ENCODE measurements at regions not wholly inside any gene's neighbourhood (a gene's known extent, or its start where the extent isn't known, plus 50 kb on each side); places are given as distances from the start of the nearest gene placed in this dataset.

- DNase-seq (ENCODE audit: low read depth), result peak; percentile 65
Observed at GRCh38 chr14:66070542-66071319, 415.4 kb upstream of the CCDC196 start.

- DNase-seq (ENCODE audit: low read depth), result no peak
Observed at GRCh38 chr14:66072190-66073084, 413.7 kb upstream of the CCDC196 start.

- DNase-seq (ENCODE audit: low read depth), result no peak
Observed at GRCh38 chr14:66074537-66074936, 411.6 kb upstream of the CCDC196 start.

- DNase-seq (ENCODE audit: low read depth), result no peak
Observed at GRCh38 chr14:66076176-66076575, 410.0 kb upstream of the CCDC196 start.

- no peak for DNase-seq (ENCODE audit: low read depth)
Observed at GRCh38 chr14:66078006-66078405, 408.2 kb upstream of the CCDC196 start.

- no peak for DNase-seq (ENCODE audit: low read depth)
Observed at GRCh38 chr14:66081594-66082376, 404.4 kb upstream of the CCDC196 start.

DNA sequence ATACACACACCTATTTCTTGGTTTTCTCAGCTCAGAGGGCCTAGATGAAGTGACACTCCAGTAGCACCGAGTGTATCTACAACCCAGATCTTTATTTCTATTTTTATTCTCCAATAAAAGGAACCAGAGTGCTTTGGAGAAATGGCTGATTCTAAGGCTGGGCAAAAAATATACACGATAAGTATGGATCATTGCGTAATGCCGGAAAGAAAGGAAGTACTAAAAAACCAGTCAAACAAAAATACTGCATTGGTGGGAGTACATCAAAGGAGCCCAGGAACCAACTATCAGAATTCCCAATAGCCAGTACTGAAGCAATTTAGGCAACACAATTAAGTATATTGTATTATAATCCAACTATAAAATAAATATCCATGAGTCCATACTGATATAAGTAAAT is 400.9 kb upstream of the CCDC196 start:
- DNase-seq (ENCODE audit: low read depth), result no peak

DNA sequence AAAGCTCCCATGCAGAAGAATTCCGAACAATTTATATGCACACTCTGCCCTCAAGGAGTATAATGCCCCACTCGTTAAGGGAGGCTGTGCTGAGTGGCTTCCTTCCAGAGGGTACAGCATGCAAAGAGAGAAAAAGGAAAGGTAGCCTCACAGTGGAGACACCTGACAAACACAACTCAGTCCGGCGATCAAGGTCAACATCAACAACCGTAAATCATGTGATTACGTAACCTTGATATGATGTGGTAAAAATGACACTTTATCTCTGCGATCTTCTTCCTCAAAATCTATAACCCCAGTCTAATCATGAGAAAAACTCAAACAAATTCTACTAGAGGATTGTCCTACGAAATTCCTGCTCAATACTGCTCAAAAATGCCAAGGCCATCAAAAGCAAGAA is 400.5 kb upstream of the CCDC196 start:
- DNase-seq (ENCODE audit: low read depth), result no peak

DNA sequence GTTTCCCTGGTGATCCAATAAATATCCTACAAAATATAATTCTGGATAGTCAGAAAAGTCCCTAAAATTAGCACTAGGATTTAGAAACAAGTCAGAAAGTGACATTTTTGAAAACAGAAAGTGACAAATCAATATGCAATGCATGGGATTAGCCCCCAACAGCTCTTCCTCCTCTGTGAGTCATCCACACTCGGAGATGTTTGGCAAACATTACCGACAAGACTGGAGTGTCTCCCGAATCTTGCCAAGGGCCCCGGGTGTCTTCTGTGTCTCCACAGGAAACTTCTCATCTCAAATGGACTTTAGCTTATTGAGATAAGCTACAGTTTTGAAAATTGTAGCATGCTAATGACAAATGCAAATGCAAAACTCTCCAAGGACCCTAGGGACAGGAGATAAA is 398.9 kb upstream of the CCDC196 start:
- no peak for DNase-seq (ENCODE audit: low read depth)

- no peak for DNase-seq (ENCODE audit: low read depth)
Observed at GRCh38 chr14:66088656-66089055, 397.5 kb upstream of the CCDC196 start.

GRCh38 chr14:66092206-66092605 is 394.0 kb upstream of the CCDC196 start:
- no peak for DNase-seq (ENCODE audit: low read depth)

DNA sequence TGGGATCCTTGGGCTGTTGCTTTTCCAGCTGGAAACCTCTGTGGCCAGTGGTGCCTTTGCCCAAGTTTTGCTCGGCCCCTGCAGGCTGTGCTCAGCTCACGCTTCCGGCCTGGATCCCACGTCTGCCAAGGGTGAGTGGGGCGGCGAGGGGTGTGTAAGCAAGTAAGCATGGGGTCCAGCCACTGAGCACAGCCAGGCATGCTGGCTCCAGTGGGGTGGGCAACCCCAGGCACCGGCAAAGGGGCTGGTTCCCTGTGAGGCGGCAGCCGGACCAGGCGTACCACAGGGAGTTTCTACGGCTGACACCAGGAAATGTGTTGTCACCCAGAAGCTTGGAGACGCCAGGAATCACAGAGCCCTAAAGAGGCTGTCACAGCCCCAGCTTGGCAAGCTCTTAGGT is 393.4 kb upstream of the CCDC196 start:
- no peak for DNase-seq (ENCODE audit: low read depth)

DNA sequence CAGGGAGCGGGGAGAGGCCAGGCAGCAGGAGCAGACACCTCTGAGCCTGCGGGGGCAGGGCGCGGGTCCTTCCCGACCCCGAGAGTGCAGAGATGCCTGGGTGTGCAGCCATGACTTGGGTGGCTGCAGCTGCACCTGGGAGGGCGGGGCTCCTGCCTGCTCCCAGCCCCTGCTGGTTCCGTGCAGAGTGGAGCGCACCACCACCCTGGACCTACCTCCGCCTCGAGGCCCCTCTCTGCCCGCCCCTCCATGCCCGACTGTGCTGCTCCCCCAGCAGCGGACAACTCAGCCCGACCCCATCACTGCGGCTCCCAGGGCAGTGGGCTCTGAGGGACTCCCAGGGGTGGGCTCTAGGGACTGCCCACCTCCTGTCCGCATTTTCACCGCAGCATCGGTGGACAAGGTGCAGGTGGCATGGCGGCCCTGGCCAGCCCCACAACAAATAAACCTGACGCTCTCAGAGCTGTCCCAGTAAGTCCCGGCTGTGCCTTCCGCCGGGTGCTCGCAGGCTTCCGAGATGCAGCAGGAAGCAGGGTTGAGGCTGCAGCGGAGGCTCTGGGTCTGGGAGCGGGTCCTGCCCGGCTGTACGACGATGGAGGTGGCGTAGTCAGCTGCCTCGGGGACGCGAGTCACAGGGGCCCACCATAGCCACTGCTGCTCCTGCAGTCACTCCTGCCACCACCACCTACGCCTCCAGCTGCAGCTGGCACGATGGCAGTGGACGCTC is 392.0 kb upstream of the CCDC196 start:
- no peak for DNase-seq (ENCODE audit: low read depth)

DNA sequence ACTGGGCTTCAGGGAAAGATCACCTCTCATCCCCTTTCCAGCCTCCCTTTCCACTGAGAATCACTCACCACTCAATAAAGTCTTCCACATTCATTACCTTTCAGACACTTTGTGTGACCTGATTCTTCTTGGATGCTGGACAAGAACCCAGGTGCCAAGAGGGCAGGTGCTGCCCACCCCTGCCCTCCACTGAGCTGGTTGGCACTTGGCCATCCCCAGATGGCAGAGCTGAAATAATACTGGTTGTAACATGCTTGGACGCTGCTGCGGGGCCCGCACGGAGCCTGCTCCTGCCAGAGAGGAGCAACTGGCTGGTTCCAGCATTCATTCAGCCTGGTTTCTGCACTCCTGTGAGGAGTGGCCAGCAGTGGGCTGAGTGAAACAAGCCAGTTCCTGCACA is 386.7 kb upstream of the CCDC196 start:
- DNase-seq (ENCODE audit: low read depth), result no peak

GRCh38 chr14:66099931-66100330 is 386.2 kb upstream of the CCDC196 start:
- no peak for DNase-seq (ENCODE audit: low read depth)

DNA sequence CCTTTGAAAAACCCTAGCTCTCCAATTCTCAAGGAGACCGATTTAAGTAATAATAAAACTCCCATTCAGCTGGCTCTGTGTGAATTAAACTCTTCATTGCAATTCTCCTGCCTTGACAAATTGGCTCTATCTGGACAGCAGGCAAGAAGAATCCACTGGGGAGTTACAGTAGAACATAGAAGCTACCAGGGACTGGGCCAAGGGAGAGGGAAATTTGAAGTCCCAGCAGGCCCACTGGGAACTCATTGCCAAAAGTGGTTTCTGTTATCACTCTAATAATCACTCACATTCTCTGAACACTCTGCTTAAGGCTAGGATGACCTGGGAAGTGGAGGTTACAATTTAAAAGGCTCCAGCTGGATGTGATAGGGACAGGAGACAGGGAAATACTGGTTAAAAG is 384.5 kb upstream of the CCDC196 start:
- DNase-seq (ENCODE audit: low read depth), result no peak

DNA sequence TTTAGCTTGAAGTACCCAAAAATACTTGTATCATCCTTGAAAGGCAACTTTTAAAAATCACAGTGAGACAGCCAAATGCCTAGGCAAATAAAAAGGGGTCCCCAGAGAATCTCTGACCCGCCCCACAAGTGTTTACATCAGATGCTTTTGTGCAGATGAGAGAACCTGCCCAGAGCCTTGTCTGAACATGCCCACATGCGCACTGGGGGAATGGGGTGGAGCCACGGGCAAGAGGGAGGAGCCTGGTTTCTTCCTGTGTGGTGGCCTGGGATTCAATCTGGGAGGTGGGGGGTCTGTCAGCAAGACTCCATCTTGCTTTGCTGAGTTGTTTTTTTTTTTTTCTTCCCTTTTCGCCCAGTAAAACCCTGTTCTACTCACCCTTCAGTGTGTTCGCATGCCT is 381.7 kb upstream of the CCDC196 start:
- no peak for DNase-seq (ENCODE audit: low read depth)

DNA sequence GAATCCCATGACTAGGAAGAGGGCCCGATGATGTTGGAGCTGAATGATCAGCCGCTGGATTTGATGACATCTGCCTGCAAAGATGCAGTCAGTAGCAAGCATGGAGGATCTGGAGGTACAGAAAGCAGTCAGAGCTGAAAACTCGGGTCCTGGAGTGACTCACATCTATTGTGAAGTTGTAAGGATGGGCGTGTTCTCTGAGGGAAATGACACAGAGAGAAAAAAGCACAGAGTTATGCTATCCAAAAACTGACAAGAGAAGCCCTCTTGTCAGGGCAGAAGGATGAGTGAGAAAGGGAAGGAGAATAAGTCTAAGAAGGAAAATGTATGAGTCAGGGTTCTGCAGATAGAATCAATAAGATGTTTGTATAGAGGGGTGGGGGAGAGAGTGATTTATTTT is 380.4 kb upstream of the CCDC196 start:
- no peak for DNase-seq (ENCODE audit: low read depth)

DNA sequence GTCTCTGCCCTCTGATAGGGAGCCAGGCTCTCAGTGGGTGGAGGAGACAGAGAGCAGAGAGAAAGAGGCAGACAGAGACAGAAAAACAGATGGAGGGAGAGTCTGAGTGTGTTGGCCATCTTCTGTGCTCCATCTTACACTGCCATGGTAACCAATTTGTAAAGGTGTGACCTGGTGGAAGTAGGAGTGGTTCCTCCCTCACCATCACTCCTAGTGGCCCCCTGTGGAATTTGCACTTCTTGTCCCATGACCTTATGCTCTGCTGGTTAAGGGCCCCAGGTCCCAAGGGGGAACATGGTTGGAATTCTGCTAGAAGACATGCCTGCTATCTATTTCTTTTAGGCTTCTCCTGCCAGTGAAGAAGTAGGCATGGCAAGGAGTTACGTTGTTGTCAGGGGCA is 376.7 kb upstream of the CCDC196 start:
- DNase-seq (ENCODE audit: low read depth), result no peak

DNA sequence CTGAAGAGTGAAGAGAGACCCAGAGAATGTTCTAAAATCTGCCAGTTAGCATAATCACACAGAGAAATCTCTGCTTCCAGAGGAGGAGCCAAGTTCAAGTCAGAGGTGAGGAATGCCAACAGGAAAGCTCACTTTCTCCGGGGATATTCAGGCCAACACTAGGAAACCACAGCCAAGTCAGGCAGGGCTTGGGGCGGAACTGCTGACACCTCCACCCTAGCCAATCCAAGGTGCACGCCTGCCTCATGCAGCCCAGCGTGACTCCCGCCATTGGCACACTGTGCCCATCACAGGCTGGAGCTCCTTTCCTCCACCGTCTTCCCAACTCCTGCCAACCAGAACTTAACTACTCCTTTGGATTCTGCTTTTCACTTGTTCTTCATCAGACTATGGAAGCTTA is 374.3 kb upstream of the CCDC196 start:
- no peak for DNase-seq (ENCODE audit: low read depth)

GRCh38 chr14:66114071-66114470 is 372.1 kb upstream of the CCDC196 start:
- DNase-seq (ENCODE audit: low read depth), result no peak

Measured in activated T-cell treated with anti-CD3 and anti-CD28 coated beads for 24 hours (primary cell).